NOMO-1 treated with DMSO at 0.1 percent for 48 hours (cell line): ENCODE measurements at regions not wholly inside any gene's neighbourhood (a gene's known extent, or its start where the extent isn't known, plus 50 kb on each side); places are given as distances from the start of the nearest gene placed in this dataset.
"Not testable (repeated sequence)": the region's sequence is repeated elsewhere in the genome, so short reads cannot be mapped to it uniquely, and the experiment has no call there.

Experiments used
- DNase-seq: peaks from one replicate; lab custom pipeline; 2025; ENCODE audit not compliant: unreplicated experiment; lab: John Stamatoyannopoulos, UW

- DNase-seq = no peak
Observed at GRCh38 chr2:167697194-167697593, 550.2 kb downstream of the STK39 start.

DNA sequence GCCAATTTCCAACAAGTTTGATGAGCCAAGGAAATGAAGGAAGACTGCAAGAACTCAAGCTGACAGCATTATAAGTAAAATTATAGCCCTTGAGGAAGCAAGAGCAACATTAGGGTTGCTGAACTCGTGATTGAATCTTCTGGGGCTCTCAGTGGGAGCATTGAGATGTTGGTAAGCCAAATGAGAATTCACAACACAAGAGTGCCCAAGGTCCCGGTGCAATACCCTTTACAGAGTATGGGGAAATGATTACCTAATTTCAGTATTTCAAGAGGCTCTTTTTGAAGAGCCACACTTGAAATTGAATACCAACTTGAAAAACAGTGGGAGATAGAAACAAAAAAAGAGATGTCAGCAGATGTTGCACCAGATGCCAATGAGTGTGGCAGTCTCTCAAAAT lies 554.5 kb downstream of the STK39 start:
- DNase-seq = no peak

DNA sequence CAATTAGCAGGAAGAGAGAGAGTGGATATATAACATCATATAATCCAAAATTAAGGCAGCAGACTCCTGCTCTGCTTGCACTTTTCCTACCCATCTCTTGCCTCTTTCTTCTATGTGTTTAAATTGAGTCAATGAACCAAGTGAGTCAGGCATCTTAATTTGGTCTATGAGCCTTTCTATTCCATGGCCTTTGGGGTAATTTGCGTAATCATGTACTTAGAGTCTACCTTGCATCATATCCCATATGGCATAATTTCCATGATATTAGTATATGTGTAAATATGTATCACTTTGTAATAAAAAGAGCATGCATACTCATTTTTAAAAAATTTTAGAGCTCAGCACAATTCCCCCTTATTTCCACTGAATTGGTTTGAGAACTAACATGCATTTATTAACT lies 555.2 kb downstream of the STK39 start:
- DNase-seq = no peak

- DNase-seq = no peak
Observed at GRCh38 chr2:167689444-167689843, 558.0 kb downstream of the STK39 start.

DNA sequence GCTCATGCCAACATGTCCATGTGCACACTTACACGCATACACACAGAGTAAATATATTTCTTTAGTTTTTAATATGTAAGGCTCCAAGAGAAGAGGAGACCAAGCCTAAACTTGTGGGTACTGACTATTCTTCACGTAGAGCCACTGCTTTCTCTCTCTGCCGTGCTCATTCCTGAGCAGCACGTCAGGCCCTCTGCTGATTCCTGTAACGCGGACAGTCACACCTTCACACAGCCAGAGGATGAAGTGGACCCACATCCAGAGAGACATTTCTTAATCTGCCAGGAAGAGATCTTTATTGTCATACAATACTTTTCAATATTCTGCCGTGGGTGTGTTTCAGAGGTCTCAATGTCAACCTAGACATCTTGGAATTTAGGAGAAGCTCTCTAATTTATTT lies 560.7 kb downstream of the STK39 start:
- DNase-seq = no peak

DNA sequence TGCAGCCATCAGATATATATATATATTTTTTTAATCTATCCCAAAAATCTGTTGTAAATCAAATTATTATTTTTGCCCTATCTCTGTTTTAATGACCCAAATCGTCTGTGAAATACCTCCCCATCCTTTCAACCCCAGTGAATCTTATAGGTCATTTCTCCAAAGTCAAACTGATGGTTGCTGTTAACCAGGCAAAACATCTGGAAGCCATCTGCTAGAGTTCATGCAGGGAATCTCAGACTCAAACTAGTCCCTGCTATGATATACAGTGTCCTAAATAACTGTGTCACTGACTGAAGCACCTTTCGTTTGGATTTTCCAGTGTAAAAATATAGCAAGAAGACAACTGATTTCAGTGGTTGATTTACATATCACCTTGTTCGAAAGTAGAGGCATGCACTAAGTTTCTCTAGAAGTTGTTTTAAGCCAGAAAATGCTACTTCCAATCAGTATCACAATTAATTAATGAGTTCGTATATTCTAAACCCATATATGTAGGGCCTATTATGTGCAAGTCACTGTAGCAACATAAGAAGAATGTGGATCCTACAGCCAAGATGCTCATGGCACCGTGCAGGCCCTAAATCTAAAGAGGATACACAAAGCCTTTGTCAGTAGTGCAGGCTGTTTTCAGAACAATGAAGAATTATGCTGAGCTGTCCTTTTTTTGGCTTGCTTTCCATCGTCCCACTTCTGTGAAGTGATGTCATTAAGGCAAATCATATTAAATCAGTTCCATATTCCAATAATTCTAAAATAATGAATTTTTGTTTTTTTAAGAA lies 566.0 kb downstream of the STK39 start:
- no peak for DNase-seq

GRCh38 chr2:167678158-167678557 lies 569.2 kb downstream of the STK39 start:
- no peak for DNase-seq

DNA sequence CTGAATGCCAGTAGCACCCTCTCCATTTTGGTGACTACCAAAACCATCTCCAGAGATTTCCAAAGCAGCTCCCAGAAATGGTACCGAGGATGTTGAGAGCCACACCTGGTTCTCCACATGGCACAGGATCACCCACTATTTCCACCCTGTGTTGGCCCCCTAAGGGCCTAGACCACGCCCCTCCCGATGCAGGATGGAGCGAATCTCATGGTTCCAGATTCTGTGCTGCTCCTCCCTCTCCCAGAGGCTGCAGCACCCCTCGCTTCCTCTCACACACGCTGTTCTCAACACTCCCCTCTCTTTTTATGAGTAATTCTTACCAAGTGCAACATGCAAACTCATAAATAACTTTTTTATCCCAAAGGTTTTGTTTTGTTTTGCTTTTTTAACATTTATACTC lies 571.5 kb downstream of the STK39 start:
- DNase-seq = no peak

DNA sequence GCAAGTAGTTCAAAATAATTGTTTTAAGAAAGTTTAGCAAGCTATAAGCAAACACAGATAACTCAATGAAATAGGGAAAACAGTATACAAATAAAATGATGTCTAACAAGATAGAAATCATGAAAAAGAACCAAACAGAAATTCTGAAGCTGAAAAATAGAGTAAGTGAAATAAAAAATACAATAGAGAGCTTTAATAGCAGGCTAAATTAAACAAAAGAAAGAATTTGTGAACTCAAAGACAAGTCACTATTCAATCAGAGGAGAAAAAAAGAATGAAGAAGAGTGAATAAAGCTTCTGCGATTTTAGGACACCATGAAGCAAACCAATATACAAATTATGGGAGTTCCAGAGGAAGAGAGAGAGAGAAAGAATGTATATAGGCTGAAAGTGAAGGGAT lies 576.8 kb downstream of the STK39 start:
- no peak for DNase-seq

- DNase-seq = no peak
Observed at GRCh38 chr2:167653131-167653530, 594.3 kb downstream of the STK39 start.

DNA sequence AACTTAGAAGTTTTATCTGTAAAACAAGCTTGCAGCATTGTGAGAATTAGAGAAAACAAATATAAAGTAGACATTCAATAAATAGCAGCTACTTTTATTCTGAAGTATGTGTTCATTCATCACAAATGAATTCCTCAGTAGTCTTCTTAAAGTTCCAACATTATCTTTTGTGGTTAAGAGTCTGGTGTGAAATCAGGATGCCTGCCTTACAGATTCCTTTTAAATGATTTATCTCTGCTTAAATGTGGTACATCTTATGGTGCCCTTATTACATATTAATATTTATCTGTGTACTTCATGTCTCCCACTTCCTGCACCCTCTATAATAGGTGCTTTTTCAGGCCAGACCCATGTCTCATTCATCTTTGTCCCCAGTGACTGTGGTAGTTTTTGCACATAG lies 595.0 kb downstream of the STK39 start:
- no peak for DNase-seq

- DNase-seq = no peak
Observed at GRCh38 chr2:167651406-167652151, 595.8 kb downstream of the STK39 start.

DNA sequence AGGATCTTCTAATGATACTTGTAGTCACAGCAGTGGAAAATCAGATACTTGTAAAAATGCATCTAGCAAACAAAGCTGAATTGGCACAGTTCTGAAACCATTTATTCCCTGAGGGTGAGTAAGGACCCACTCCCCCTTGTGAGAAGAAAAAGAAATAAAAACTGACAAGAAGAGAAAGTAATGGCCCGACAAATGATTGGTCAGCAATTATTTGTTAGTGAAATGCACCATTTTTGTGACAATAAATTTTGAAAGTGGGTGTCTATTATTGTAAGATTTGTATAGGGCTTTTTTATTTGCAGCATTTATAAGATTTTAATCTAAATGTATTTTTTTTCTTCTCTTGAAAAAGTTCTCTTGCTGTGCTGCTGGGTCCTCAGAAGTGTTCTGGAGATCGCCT lies 600.8 kb downstream of the STK39 start:
- DNase-seq = no peak

DNA sequence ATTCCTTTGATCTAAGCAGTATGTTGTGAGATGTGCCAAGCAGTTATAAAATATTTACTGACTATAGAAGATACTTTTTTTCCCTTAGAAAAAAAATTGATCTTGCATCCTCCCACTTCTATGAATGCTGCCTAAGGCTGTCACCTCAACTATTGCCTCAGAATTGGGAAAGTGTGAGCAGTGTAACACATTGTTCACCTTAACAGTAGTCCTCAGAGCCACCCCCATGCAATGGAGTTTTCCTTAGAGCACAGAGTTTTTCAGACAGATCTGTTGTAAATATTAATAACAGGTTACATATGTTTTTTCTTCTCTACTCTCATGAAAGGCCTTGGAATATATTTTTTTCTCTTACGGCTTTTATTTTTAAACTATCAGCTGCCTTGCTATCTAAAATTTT lies 607.3 kb downstream of the STK39 start:
- DNase-seq = no peak

DNA sequence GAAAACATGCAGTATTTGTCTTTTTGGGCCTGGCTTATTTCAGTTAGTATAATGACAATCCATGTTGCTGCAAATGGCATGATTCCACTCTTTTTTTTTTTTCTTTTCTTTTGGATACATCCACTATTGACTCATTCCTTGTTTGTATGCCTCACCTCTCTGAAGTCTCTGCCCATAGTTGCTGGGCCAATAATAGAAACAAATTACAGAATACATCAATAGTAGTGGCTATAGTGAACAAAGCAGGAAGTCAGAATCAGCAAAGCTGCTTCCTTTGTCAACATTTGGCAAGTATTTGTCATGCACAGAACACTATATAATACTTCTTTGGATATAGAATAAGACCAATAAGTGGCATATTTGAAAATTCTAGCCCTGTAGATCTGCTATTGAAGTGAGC lies 609.7 kb downstream of the STK39 start:
- no peak for DNase-seq

- DNase-seq = not testable (repeated sequence)
Observed at GRCh38 chr2:167632271-167632670, 615.1 kb downstream of the STK39 start.

DNA sequence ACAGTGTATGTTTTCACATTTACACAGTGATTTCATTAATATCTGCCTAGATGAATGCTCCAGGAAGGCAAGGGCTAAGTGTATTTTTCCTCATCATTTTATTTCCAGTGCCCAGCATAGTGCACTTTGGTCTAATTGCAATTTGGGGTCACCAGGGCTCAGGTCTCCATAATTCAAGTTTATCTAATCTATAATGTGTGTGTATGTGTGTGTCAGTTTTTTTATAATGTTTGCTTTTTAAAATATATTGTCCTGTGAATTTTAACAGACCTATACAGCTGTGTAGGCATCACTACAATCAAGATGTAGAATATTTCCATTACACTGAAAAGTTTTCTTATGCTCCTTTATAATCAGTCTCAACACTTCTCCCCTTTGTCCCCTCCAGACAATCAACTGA lies 620.4 kb downstream of the STK39 start:
- no peak for DNase-seq

GRCh38 chr2:167626301-167626700 lies 621.1 kb downstream of the STK39 start:
- no peak for DNase-seq

- DNase-seq = no peak
Observed at GRCh38 chr2:167616997-167617396, 630.4 kb downstream of the STK39 start.

- no peak for DNase-seq
Observed at GRCh38 chr2:167613471-167613870, 633.9 kb downstream of the STK39 start.

DNA sequence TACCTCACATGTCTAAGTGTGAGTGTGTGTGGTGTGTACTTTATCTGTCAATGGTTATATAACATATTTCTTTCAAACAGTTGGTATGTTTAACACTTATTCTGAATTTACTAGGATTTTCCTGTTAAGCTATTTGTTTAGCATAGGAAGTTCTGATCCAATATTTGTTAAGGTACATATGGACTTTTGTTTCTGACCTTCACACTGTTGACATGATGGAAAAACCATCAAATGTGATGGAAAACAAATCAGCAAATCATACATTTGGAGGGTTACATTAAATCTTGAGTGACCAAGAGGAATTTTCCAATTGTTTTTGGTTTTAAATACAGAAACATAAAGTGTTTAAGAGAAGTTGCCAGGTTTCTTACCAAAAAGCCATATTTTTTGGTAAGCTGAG lies 638.9 kb downstream of the STK39 start:
- no peak for DNase-seq

- no peak for DNase-seq
Observed at GRCh38 chr2:167607731-167608130, 639.7 kb downstream of the STK39 start.

DNA sequence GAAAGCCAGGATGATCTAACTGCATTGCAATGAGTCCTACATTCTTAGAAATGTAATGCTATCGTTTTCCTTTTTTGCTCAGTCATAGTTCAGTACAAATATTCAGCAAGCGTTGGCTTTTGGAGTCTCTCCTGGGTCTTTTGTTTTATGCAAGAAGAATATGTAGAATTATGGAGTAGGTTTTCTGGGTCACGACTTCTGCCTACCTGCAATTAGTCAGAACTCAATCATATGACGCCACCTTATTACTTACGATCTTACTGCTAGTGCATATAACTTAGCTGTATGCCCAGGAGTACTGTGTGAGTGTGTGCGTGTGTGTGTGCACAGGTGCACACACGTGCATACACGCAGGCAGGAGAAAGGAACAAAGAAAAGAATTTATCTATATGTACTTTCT lies 640.2 kb downstream of the STK39 start:
- DNase-seq = no peak
